Subcutaneous abdominal adipose tissue (tissue), 5 donors: ENCODE measurements at regions not wholly inside any gene's neighbourhood (a gene's known extent, or its start where the extent isn't known, plus 50 kb on each side); places are given as distances from the start of the nearest gene placed in this dataset.

ENCODE experiments used
- H3K27ac ChIP-seq: one replicate; pipeline ENCODE4 v1.7.0; 2013; ENCODE audit warnings: low read depth, mild to moderate bottlenecking, inconsistent platforms, low read length, moderate library complexity
- H3K27me3 ChIP-seq, 5 donors: one replicate each; pipeline ENCODE4 v1.7.0; 2013; ENCODE audit warnings: low read length in 5 of 5, inconsistent platforms in 1 of 5; ENCODE audit not compliant: control insufficient read depth in 5 of 5, insufficient read depth in 4 of 5
- H3K36me3 ChIP-seq, 5 donors: one replicate each; pipeline ENCODE4 v1.7.0; 2013; ENCODE audit warnings: low read length in 5 of 5; ENCODE audit not compliant: control insufficient read depth in 5 of 5, insufficient read depth in 5 of 5
- H3K4me1 ChIP-seq, 5 donors: one replicate each; pipeline ENCODE4 v1.7.0; 2013; ENCODE audit warnings: low read length in 5 of 5, mild to moderate bottlenecking in 3 of 5, moderate library complexity in 1 of 5; ENCODE audit not compliant: control insufficient read depth in 5 of 5, insufficient read depth in 5 of 5
- H3K4me3 ChIP-seq, 5 donors: one replicate each; pipeline ENCODE4 v1.7.0; 2013; ENCODE audit warnings: low read length in 5 of 5, low read depth in 1 of 5
- H3K9ac ChIP-seq, 5 donors: one replicate each; pipeline ENCODE4 v1.7.0; 2013; ENCODE audit warnings: low read length in 5 of 5, mild to moderate bottlenecking in 4 of 5, moderate library complexity in 3 of 5
- H3K9me3 ChIP-seq, 5 donors: one replicate each; pipeline ENCODE4 v1.7.0; 2013; ENCODE audit warnings: low read length in 5 of 5; ENCODE audit not compliant: control insufficient read depth in 5 of 5
- donor health status: healthy.
- donor health status: healthy.
- donor health status: healthy.
- donor health status: healthy.
- donor health status: healthy.

- Histone ChIP-seq H3K9ac (no peak overlapping the region), H3K9me3 (no peaks in the 10 kb centered on the region), H3K4me3 (no peak overlapping the region), H3K4me1 (no peaks in the 10 kb centered on the region), H3K27me3 (peaks cover 2 to 6% (median 4%) of the 10 kb centered on the region in 5 donors), H3K36me3 (no peaks in the 10 kb centered on the region), H3K27ac (no peak overlapping the region)
These were observed 217.8 kb upstream of the ZBED5 start for GRCh38 chr11:11075515-11076171.

- Histone ChIP-seq H3K27ac (no peak overlapping the region), H3K4me1 (no peaks in the 10 kb centered on the region), H3K9me3 (no peaks in the 10 kb centered on the region), H3K27me3 (peaks cover 0 to 6% (median 4%) of the 10 kb centered on the region in 5 donors), H3K9ac (no peak overlapping the region), H3K4me3 (no peak overlapping the region), H3K36me3 (no peaks in the 10 kb centered on the region)
These were observed 217.0 kb upstream of the ZBED5 start for GRCh38 chr11:11074686-11075335.

GRCh38 chr11:11073996-11074395 is 216.1 kb upstream of the ZBED5 start:
- H3K9ac ChIP-seq, result no peak overlapping the region
- H3K36me3 ChIP-seq, result no peaks in the 10 kb centered on the region
- H3K4me1 ChIP-seq, result no peaks in the 10 kb centered on the region
- no peak overlapping the region for H3K4me3 ChIP-seq
- no peaks in the 10 kb centered on the region for H3K9me3 ChIP-seq
- H3K27me3 ChIP-seq, result peaks cover 0 to 5% (median 2%) of the 10 kb centered on the region in 5 donors
- H3K27ac ChIP-seq, result no peak overlapping the region

- no peak overlapping the region for H3K9ac ChIP-seq
- H3K4me3 ChIP-seq, result no peak overlapping the region
- H3K9me3 ChIP-seq, result no peaks in the 10 kb centered on the region
- no peak overlapping the region for H3K27ac ChIP-seq
- H3K4me1 ChIP-seq, result no peaks in the 10 kb centered on the region
- H3K27me3 ChIP-seq, result peaks cover 0 to 5% (median 2%) of the 10 kb centered on the region in 5 donors
- H3K36me3 ChIP-seq, result no peaks in the 10 kb centered on the region
These were observed 214.2 kb upstream of the ZBED5 start for GRCh38 chr11:11072067-11072466.

GRCh38 chr11:11071486-11071885 is 213.6 kb upstream of the ZBED5 start:
- H3K9me3 ChIP-seq, result no peaks in the 10 kb centered on the region
- no peaks in the 10 kb centered on the region for H3K36me3 ChIP-seq
- H3K9ac ChIP-seq, result no peak overlapping the region
- H3K27me3 ChIP-seq, result peaks cover 0 to 5% (median 2%) of the 10 kb centered on the region in 5 donors
- H3K27ac ChIP-seq, result no peak overlapping the region
- H3K4me3 ChIP-seq, result no peak overlapping the region
- no peaks in the 10 kb centered on the region for H3K4me1 ChIP-seq

GRCh38 chr11:11070976-11071375 is 213.1 kb upstream of the ZBED5 start:
- Histone ChIP-seq H3K4me1 (no peaks in the 10 kb centered on the region), H3K9me3 (no peaks in the 10 kb centered on the region), H3K27me3 (peaks cover 0 to 5% (median 2%) of the 10 kb centered on the region in 5 donors), H3K9ac (no peak overlapping the region), H3K36me3 (no peaks in the 10 kb centered on the region), H3K4me3 (no peak overlapping the region), H3K27ac (no peak overlapping the region)

- H3K4me1 ChIP-seq, result no peaks in the 10 kb centered on the region
- H3K27ac ChIP-seq, result no peak overlapping the region
- H3K27me3 ChIP-seq, result peaks cover 0 to 5% (median 2%) of the 10 kb centered on the region in 5 donors
- H3K9me3 ChIP-seq, result no peaks in the 10 kb centered on the region
- no peaks in the 10 kb centered on the region for H3K36me3 ChIP-seq
- H3K4me3 ChIP-seq, result no peak overlapping the region
- no peak overlapping the region for H3K9ac ChIP-seq
These were observed 212.3 kb upstream of the ZBED5 start for GRCh38 chr11:11069841-11070835.

- Histone ChIP-seq H3K27me3 (peaks cover 0 to 5% (median 2%) of the 10 kb centered on the region in 5 donors), H3K4me3 (no peak overlapping the region), H3K9me3 (no peaks in the 10 kb centered on the region), H3K9ac (no peak overlapping the region), H3K27ac (no peak overlapping the region), H3K36me3 (no peaks in the 10 kb centered on the region), H3K4me1 (no peaks in the 10 kb centered on the region)
These were observed 210.3 kb upstream of the ZBED5 start for GRCh38 chr11:11068113-11068512.

- no peak overlapping the region for H3K9ac ChIP-seq
- H3K27me3 ChIP-seq, result no peaks in the 10 kb centered on the region
- H3K27ac ChIP-seq, result no peak overlapping the region
- H3K36me3 ChIP-seq, result no peaks in the 10 kb centered on the region
- H3K4me3 ChIP-seq, result no peak overlapping the region
- H3K4me1 ChIP-seq, result no peaks in the 10 kb centered on the region
- no peaks in the 10 kb centered on the region for H3K9me3 ChIP-seq
These were observed 207.5 kb upstream of the ZBED5 start for GRCh38 chr11:11065396-11065795.

GRCh38 chr11:11057472-11057854 is 199.6 kb upstream of the ZBED5 start:
- Histone ChIP-seq H3K36me3 (no peaks in the 10 kb centered on the region), H3K9ac (no peak overlapping the region), H3K9me3 (peaks cover 11 to 22% (median 17%) of the 10 kb centered on the region in 5 donors), H3K4me1 (no peaks in the 10 kb centered on the region), H3K27me3 (no peaks in the 10 kb centered on the region), H3K27ac (no peak overlapping the region), H3K4me3 (peak overlapping the region in 1 of 5 donors; percentile 5)
